Right renal cortex interstitium (tissue), 3 donors: ENCODE measurements at regions not wholly inside any gene's neighbourhood (a gene's known extent, or its start where the extent isn't known, plus 50 kb on each side); places are given as distances from the start of the nearest gene placed in this dataset.

Source experiments
- DNase-seq, 3 donors: peaks; one replicate each; pipeline ENCODE4 v3.0.0-alpha.2; 2013; ENCODE audit warnings: low read depth in 3 of 3, low spot score in 2 of 3

GRCh38 chr15:94602754-94603470 is 371.6 kb downstream of the MCTP2 start:
- no peak for DNase-seq

- no peak for DNase-seq
Observed at GRCh38 chr15:94606286-94606685, 374.9 kb downstream of the MCTP2 start.

GRCh38 chr15:94607176-94607654 is 375.9 kb downstream of the MCTP2 start:
- no peak for DNase-seq

- no peak for DNase-seq
Observed at GRCh38 chr15:94610069-94610468, 378.7 kb downstream of the MCTP2 start.

- no peak for DNase-seq
Observed at GRCh38 chr15:94610485-94610884, 379.1 kb downstream of the MCTP2 start.

GRCh38 chr15:94611656-94612055 is 380.3 kb downstream of the MCTP2 start:
- no peak for DNase-seq

- no peak for DNase-seq
Observed at GRCh38 chr15:94615688-94616087, 384.3 kb downstream of the MCTP2 start.

GRCh38 chr15:94620632-94621031 is 389.3 kb downstream of the MCTP2 start:
- no peak for DNase-seq

- no peak for DNase-seq
Observed at GRCh38 chr15:94621736-94622135, 390.4 kb downstream of the MCTP2 start.

GRCh38 chr15:94626949-94627348 is 395.6 kb downstream of the MCTP2 start:
- DNase-seq = no peak

GRCh38 chr15:94631608-94632007 is 400.2 kb downstream of the MCTP2 start:
- DNase-seq = no peak

- DNase-seq = no peak
Observed at GRCh38 chr15:94638183-94638582, 406.8 kb downstream of the MCTP2 start.

- DNase-seq = no peak
Observed at GRCh38 chr15:94639701-94640100, 408.3 kb downstream of the MCTP2 start.

- DNase-seq = no peak
Observed at GRCh38 chr15:94644433-94644832, 413.1 kb downstream of the MCTP2 start.

GRCh38 chr15:94653071-94653470 is 421.7 kb downstream of the MCTP2 start:
- no peak for DNase-seq

- no peak for DNase-seq
Observed at GRCh38 chr15:94655249-94655880, 424.0 kb downstream of the MCTP2 start.

GRCh38 chr15:94665676-94666441 is 434.5 kb downstream of the MCTP2 start:
- DNase-seq = no peak

GRCh38 chr15:94666553-94666952 is 435.2 kb downstream of the MCTP2 start:
- no peak for DNase-seq

GRCh38 chr15:94667109-94667508 is 435.7 kb downstream of the MCTP2 start:
- no peak for DNase-seq

- peak in 1 of 3 donors; percentile 74 for DNase-seq
Observed at GRCh38 chr15:94670438-94671034, 439.2 kb downstream of the MCTP2 start.

GRCh38 chr15:94671858-94672532 is 440.6 kb downstream of the MCTP2 start:
- DNase-seq = no peak
